Stimulated activated CD8-positive, alpha-beta memory T cell treated with anti-CD3 and anti-CD28 coated beads, Interleukin-15, amount 100 ng/mL, for 1 hour (primary cell): ENCODE measurements at regions not wholly inside any gene's neighbourhood (a gene's known extent, or its start where the extent isn't known, plus 50 kb on each side); places are given as distances from the start of the nearest gene placed in this dataset.

Experiments used
- DNase-seq: peaks from one replicate; pipeline ENCODE4 v3.0.0-alpha.2; 2020; ENCODE audit warnings: low read depth

GRCh38 chr14:34212172-34212929 lies 249.7 kb downstream of the SPTSSA start:
- no peak for DNase-seq

- DNase-seq = no peak
These were observed 250.3 kb downstream of the SPTSSA start for GRCh38 chr14:34211732-34212131.

- DNase-seq = no peak
These were observed 253.5 kb downstream of the SPTSSA start for GRCh38 chr14:34208532-34208931.

DNA sequence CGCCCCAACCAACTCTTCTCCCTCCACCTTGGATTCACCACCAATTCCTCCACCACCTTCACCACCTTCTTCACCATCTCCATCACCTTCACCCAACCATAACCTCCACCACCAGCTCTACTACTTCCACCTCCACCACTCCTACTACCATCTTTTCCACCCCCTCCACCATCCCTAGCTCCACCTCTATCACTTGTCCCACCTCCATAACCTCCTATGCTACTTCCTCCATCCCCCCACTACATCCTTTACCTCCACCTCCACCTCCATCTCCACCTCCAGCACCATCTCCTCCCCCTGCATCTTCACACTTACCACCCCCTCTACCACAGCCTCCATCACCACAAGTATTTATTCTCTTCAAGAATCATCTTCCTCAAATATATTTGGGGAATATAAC lies 254.9 kb upstream of the EGLN3 start:
- no peak for DNase-seq

DNA sequence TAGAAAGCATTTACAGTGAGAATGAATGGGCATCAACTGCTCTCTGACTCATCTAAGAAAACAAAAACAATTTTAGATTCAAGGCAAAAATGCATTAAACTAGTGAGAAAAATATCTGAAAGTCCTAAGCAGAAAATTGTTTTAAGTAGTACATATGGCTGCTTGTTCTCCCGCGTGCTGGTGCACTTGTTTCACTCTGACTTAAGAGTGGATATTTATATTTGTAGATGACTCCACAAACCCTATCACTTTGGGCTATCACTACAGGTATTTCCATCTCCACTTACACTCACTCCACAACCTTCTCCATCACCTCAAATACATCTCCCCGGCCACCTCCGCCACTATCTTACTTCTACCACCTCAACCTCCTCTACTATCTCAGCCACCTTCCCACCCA lies 253.9 kb upstream of the EGLN3 start:
- DNase-seq = no peak

GRCh38 chr14:34203251-34203722 lies 252.4 kb upstream of the EGLN3 start:
- DNase-seq = no peak

- no peak for DNase-seq
These were observed 251.2 kb upstream of the EGLN3 start for GRCh38 chr14:34201909-34202637.

DNA sequence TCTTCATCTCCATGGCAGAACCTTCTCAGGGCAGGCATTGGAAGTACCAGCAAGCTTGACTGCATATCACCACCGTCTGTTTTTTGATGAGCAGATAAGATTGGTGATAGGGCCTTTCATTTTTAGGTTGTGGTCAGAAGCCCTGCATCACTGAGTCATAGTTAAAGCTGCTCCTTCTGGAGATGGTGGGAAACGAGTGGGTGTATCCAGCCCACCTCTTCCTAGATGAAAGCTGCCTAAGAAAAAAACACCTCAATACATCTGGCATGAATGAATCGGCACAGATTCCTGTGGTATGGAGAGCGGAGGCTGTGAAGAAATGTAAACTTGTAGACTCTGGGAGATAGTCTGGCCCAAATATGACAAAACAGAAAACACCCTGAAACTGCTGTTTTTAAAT lies 248.7 kb upstream of the EGLN3 start:
- no peak for DNase-seq

GRCh38 chr14:34198096-34198495 lies 247.2 kb upstream of the EGLN3 start:
- no peak for DNase-seq

DNA sequence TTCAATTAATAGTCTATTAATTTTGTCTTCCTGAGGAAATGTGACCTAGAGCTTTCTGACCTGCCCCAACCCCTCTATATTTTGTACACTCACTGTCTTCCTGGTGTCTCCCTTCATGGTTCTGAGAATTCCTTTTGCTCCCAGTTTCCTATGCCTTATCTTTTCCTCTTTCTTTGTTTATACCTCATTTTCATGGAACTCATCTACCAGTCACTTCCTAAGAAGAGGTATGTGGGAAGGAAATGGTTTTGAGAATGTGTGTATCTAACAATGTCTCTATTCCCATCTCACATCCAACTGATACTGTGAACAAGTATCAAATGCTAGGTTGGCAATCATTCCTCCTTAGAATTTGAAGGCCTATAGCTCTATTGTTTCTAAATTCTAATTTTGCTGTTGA lies 245.1 kb upstream of the EGLN3 start:
- no peak for DNase-seq

GRCh38 chr14:34190717-34191116 lies 239.8 kb upstream of the EGLN3 start:
- DNase-seq = no peak

DNA sequence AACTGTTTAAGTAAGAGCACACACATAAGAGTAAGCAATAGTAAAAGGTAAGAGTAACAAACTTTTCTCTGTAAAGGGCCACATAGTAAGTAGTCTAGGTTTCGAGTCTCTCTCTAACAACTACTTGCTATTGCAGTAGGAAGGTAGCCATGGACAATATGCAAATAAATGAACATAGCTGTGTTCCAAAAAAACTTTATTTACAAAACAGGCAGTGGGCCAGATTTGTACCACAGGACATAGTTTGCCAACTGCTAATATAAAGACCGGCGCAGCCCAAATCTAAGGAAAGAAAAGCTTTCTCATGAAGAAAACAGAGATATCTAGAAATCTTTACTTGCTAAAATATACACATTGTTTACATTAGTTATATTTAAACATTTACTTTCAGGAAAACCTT lies 239.0 kb upstream of the EGLN3 start:
- DNase-seq = no peak

GRCh38 chr14:34187519-34188044 lies 236.7 kb upstream of the EGLN3 start:
- no peak for DNase-seq

DNA sequence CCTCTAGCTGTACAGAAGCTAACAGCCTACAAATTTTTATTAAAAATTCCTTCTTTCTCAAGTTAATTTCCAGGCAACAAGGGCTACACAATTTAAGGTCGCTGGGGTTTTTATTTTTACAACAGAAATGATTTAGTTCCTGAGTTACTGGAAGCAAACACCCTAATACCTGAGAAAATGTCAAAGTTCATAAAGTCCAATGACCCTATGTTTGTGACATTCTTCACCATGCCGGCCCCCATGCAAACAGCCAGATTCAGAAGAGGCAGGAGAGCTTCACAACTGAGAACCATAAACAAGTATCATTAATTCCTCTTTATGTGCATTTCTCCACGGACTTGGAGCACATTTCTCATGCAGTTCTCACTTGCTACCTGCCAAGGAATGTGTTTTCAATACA lies 236.2 kb upstream of the EGLN3 start:
- no peak for DNase-seq

GRCh38 chr14:34184126-34184525 lies 233.3 kb upstream of the EGLN3 start:
- no peak for DNase-seq

DNA sequence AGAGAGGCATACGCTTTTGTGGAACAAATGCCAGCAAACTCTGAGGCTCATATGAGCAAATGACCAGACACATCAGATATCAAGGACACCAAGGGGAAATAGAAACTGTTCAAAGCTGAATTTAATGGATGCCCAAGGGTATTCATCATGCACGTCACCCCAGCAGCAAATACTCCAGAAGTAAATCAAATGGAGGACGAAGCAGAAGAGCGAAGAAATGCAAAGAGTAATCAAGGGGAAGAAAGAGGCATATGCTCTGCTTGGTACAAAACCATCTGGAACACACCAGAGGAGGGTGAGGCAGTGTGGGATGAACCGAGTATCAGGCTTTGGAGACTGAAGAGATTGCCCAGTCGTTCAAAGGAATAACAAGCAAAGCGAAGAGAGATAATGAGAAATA lies 232.6 kb upstream of the EGLN3 start:
- no peak for DNase-seq

DNA sequence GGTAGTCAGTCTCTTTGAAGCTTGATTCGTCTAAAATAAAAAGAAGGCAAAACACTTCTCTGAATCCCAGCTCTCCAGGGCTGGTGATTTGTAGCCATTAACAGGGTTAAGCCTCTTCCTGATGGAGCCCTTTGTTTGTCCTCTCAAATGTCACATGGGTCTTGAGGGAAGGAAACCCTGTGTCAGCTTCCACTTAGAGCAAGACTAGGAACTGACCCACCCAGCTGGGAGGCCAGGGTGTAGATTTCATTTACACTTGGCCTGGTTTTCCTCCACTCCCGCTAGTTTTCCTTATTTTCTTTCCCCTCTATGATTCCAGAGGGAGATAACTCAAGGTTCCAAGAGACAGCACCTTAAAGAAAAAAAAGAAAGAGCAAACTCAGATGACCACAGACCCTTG lies 230.5 kb upstream of the EGLN3 start:
- DNase-seq = no peak

DNA sequence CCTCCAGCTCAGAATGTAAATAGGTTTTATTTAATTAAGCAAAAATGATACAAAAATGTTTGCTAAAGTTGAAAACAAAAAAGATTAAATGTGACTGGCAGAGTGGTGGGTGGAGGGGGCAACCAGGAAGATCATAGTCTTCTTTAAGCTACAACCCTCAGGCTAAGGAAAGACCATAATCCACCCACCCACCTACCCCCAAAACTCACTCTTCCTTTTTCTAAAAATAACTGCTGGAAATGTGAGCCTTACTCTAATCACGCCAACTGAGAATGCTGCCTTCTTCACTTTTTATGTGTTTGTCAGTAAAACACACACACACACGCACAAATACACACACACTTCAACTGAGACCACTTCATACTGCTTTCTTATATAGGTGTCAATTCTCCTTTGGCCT lies 230.0 kb upstream of the EGLN3 start:
- DNase-seq = no peak

GRCh38 chr14:34180434-34180833 lies 229.6 kb upstream of the EGLN3 start:
- DNase-seq = no peak

GRCh38 chr14:34179727-34180126 lies 228.9 kb upstream of the EGLN3 start:
- no peak for DNase-seq

GRCh38 chr14:34177466-34177865 lies 226.6 kb upstream of the EGLN3 start:
- DNase-seq = no peak

- no peak for DNase-seq
These were observed 224.7 kb upstream of the EGLN3 start for GRCh38 chr14:34175574-34175973.

GRCh38 chr14:34174973-34175372 lies 224.1 kb upstream of the EGLN3 start:
- DNase-seq = no peak
